NCI-H187 (cell line): ENCODE measurements at regions not wholly inside any gene's neighbourhood (a gene's known extent, or its start where the extent isn't known, plus 50 kb on each side); places are given as distances from the start of the nearest gene placed in this dataset.

Source experiments
- DNase-seq, 2 experiments: peaks; one replicate each; lab custom pipeline; 2025; lab: John Stamatoyannopoulos, UW

GRCh38 chr15:37870711-37871110 lies 63.7 kb upstream of the TMCO5A start:
- DNase-seq: no peak

- DNase-seq: no peak
Observed at GRCh38 chr15:37872661-37873060, 61.8 kb upstream of the TMCO5A start.

GRCh38 chr15:37873336-37873735 lies 61.1 kb upstream of the TMCO5A start:
- no peak for DNase-seq

GRCh38 chr15:37876900-37877299 lies 57.5 kb upstream of the TMCO5A start:
- DNase-seq: no peak

GRCh38 chr15:37877851-37878741 lies 56.3 kb upstream of the TMCO5A start:
- DNase-seq: no peak

GRCh38 chr15:37880009-37880834 lies 54.2 kb upstream of the TMCO5A start:
- no peak for DNase-seq

GRCh38 chr15:37880835-37881153 lies 53.6 kb upstream of the TMCO5A start:
- no peak for DNase-seq

GRCh38 chr15:37881237-37882013 lies 53.0 kb upstream of the TMCO5A start:
- DNase-seq: no peak

GRCh38 chr15:37882640-37883039 lies 51.8 kb upstream of the TMCO5A start:
- DNase-seq: no peak
